Tibial nerve (tissue), 4 donors: ENCODE measurements at regions not wholly inside any gene's neighbourhood (a gene's known extent, or its start where the extent isn't known, plus 50 kb on each side); places are given as distances from the start of the nearest gene placed in this dataset.

ENCODE experiments used
- DNase-seq, 2 donors: peaks; one replicate each; pipeline ENCODE4 v3.0.0-alpha.2; 2019; ENCODE audit warnings: low spot score in 2 of 2
- H3K27ac ChIP-seq, 4 donors: fragments of 200-600 bp; sonication (generic) in 3 of 4; one replicate each; pipeline ENCODE4 v1.5.1; 2017 to 2019; ENCODE audit warnings: mild to moderate bottlenecking in 1 of 4
- H3K27me3 ChIP-seq, 2 donors: fragments of 200-600 bp; sonication (generic) in 1 of 2; one replicate each; pipeline versions ENCODE4 v1.5.1 to v1.6.0; 2017 to 2019
- H3K36me3 ChIP-seq, 3 donors: fragments of 200-600 bp; sonication (generic); one replicate each; pipeline ENCODE4 v1.5.1; 2018 to 2019
- H3K4me1 ChIP-seq, 4 donors: fragments of 200-600 bp; sonication (generic) in 3 of 4; one replicate each; pipeline ENCODE4 v1.5.1; 2017 to 2019
- H3K4me3 ChIP-seq, 4 donors: fragments of 200-600 bp; sonication (generic) in 3 of 4; one replicate each; pipeline ENCODE4 v1.5.1; 2017 to 2019; ENCODE audit warnings: mild to moderate bottlenecking in 1 of 4, moderate library complexity in 1 of 4
- H3K9me3 ChIP-seq, 4 donors: fragments of 200-600 bp; sonication (generic) in 3 of 4; one replicate each; pipeline ENCODE4 v1.5.1; 2017 to 2019
- EP300 ChIP-seq, 2 donors: sonication (generic); formaldehyde crosslinking; IDR thresholded peaks; one replicate each; pipeline ENCODE4 v1.6.1; 2017; ENCODE audit warnings: antibody characterized with exemption in 2 of 2, mild to moderate bottlenecking in 1 of 2
- POLR2A ChIP-seq, 2 donors: fragments of 450-650 bp; IDR thresholded peaks; one replicate each; pipeline ENCODE4 v1.6.1; 2017; ENCODE audit warnings: antibody characterized with exemption in 2 of 2, mild to moderate bottlenecking in 2 of 2, moderate library complexity in 2 of 2
- WGBS, 2 donors: methylation state at CpG; one replicate each; pipeline ENCODE4 v1.1.5; 2018; 5-methylcytosine and 5-hydroxymethylcytosine counted together
- TF ChIP-seq, protein P1 (sequence below), 5 experiments: fragments of 200-600 bp in 3 of 5; fragments of 450-650 bp in 2 of 5; sonication (generic) in 3 of 5; IDR thresholded peaks; one replicate each; pipeline ENCODE4 v1.5.1; 2016 to 2019; ENCODE audit warnings: antibody characterized with exemption in 5 of 5, mild to moderate bottlenecking in 3 of 5, moderate library complexity in 2 of 5

DNA sequence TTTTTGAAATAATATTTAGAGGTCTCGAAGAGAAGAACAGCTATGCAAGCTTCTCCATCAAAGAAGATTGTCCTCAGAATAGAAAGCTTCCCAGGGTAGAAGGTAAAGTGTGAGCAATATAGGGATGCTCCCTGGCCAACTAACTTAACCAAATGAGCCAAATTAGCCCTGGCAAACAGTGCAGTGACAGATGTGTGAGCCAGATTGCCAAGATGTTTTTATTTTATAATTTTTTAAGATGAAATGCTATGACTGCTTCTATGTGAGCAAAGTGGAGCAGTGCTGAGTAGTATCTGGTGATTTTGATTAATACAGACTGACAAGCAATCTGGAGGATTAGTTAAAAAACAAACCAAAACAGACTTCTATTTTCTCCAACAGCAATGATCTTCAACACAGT is 202.1 kb downstream of the NOVA1 start:
- WGBS, 2 donors, result 63 to 72% methylated on average over 1 of the region's 1 CpG
- DNase-seq, result no peak

GRCh38 chr14:26394150-26394810 is 203.6 kb downstream of the NOVA1 start:
- H3K9me3 ChIP-seq, result no peaks in the 10 kb centered on the region
- no peak overlapping the region for H3K4me3 ChIP-seq
- peaks cover 0 to 11% (median 2%) of the 10 kb centered on the region in 4 donors for H3K4me1 ChIP-seq
- no peaks in the 10 kb centered on the region for H3K27me3 ChIP-seq
- TF ChIP-seq, protein P1, sequence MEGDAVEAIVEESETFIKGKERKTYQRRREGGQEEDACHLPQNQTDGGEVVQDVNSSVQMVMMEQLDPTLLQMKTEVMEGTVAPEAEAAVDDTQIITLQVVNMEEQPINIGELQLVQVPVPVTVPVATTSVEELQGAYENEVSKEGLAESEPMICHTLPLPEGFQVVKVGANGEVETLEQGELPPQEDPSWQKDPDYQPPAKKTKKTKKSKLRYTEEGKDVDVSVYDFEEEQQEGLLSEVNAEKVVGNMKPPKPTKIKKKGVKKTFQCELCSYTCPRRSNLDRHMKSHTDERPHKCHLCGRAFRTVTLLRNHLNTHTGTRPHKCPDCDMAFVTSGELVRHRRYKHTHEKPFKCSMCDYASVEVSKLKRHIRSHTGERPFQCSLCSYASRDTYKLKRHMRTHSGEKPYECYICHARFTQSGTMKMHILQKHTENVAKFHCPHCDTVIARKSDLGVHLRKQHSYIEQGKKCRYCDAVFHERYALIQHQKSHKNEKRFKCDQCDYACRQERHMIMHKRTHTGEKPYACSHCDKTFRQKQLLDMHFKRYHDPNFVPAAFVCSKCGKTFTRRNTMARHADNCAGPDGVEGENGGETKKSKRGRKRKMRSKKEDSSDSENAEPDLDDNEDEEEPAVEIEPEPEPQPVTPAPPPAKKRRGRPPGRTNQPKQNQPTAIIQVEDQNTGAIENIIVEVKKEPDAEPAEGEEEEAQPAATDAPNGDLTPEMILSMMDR (IDR thresholded peaks at IDR 0.05), result peak in 4 of 5 experiments; percentile 14 to 38 (median 20)
- TF ChIP-seq POLR2A (IDR thresholded peaks at IDR 0.05) (no peak), EP300 (IDR thresholded peaks at IDR 0.05) (no peak)
- DNase-seq, result no peak
- 41 to 53% methylated on average over 4 of the region's 4 CpGs for WGBS, 2 donors
- no peaks in the 10 kb centered on the region for H3K36me3 ChIP-seq
- H3K27ac ChIP-seq, result no peak overlapping the region

More for the DNA sequence above, 202.1 kb downstream of the NOVA1 start:
- Histone ChIP-seq H3K36me3 (no peaks in the 10 kb centered on the region), H3K4me3 (no peak overlapping the region), H3K27me3 (no peaks in the 10 kb centered on the region), H3K27ac (no peak overlapping the region), H3K4me1 (peaks cover 0 to 11% (median 2%) of the 10 kb centered on the region in 4 donors), H3K9me3 (no peaks in the 10 kb centered on the region)
- TF ChIP-seq, protein P1 (IDR thresholded peaks at IDR 0.05), result no peak
- TF ChIP-seq EP300 (IDR thresholded peaks at IDR 0.05), result no peak
- TF ChIP-seq POLR2A (IDR thresholded peaks at IDR 0.05), result no peak

- DNase-seq, result no peak
- WGBS, 2 donors, result 67 to 77% methylated on average over 7 of the region's 7 CpGs
- Histone ChIP-seq H3K27me3 (no peaks in the 10 kb centered on the region), H3K9me3 (no peaks in the 10 kb centered on the region), H3K4me3 (no peak overlapping the region), H3K4me1 (peaks cover 0 to 11% (median 2%) of the 10 kb centered on the region in 4 donors), H3K27ac (no peak overlapping the region), H3K36me3 (no peaks in the 10 kb centered on the region)
- TF ChIP-seq EP300 (IDR thresholded peaks at IDR 0.05) (no peak), POLR2A (IDR thresholded peaks at IDR 0.05) (no peak)
- TF ChIP-seq, protein P1 (IDR thresholded peaks at IDR 0.05), result no peak
These were observed 205.3 kb downstream of the NOVA1 start for GRCh38 chr14:26392498-26392897.

DNA sequence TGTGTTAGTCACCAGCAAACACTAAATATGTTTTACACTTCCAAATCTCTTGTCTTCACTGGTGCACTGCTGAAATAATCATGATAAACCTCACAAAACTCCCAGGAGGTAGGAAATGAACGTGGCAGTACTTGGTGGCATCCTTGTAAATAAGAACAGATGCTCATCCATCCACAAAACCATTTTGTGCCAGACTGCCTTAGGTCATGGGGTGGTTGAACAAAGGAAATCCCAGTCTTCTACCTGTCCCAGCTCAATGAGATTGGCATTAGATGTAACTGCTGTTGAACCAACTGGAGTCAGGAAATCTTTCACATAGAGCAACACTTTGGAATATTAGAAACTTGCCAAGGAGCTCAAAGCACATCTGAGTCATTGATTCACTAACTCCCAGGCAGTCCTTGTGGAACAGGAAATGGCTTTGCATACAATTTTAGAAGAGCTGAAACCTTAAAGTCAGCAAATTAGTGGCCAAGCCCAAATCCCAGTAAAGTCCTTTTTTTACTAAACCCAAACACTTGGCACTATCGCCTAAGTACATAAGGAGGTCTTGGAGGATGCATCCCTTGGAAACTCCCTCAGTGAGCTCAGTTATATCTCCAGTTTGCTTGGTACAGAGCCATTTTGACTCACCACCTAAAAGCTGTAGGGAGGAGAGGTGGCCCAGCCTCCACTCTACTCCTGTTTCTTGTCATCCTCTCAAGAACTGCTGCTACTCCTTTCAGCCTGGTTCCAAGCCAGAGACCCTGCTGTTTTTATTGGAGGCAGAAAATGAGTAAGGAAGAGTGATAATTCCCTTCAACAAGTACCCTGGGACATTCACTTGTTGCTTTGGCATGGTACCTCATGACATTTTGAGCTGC is 208.0 kb downstream of the NOVA1 start:
- no peaks in the 10 kb centered on the region for H3K9me3 ChIP-seq
- 70% methylated on average over 2 of the region's 2 CpGs for WGBS, 2 donors
- H3K27ac ChIP-seq, result no peak overlapping the region
- no peaks in the 10 kb centered on the region for H3K27me3 ChIP-seq
- TF ChIP-seq POLR2A (IDR thresholded peaks at IDR 0.05) (no peak), EP300 (IDR thresholded peaks at IDR 0.05) (no peak)
- TF ChIP-seq, protein P1 (IDR thresholded peaks at IDR 0.05), result no peak
- H3K4me3 ChIP-seq, result no peak overlapping the region
- DNase-seq, result no peak
- no peaks in the 10 kb centered on the region for H3K36me3 ChIP-seq
- H3K4me1 ChIP-seq, result peaks cover 0 to 11% (median 2%) of the 10 kb centered on the region in 4 donors

DNA sequence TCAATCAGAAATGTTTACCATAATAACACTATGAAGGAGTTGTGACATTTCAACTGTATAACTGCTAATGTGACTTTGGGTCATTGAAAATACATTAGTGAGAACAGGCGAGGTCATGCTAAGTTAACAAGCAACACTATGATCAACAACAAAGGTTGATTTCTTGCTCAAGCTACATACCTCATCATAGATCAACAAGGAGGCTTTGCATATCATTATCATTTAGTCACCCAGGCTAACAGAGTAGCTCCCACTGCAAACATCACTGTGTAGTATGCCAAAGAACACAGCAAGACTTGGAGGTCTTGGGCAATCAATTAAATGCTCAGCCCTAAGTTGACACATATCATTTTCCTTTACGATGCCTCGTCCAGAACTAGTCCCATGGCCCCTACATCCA is 212.5 kb downstream of the NOVA1 start:
- no peak for TF ChIP-seq EP300 (IDR thresholded peaks at IDR 0.05)
- TF ChIP-seq, protein P1 (IDR thresholded peaks at IDR 0.05), result no peak
- TF ChIP-seq POLR2A (IDR thresholded peaks at IDR 0.05), result no peak
- 69 to 71% methylated on average over 3 of the region's 3 CpGs for WGBS, 2 donors
- no peak for DNase-seq
- H3K4me3 ChIP-seq, result no peak overlapping the region
- H3K27ac ChIP-seq, result no peak overlapping the region
- no peaks in the 10 kb centered on the region for H3K9me3 ChIP-seq
- no peaks in the 10 kb centered on the region for H3K27me3 ChIP-seq
- H3K36me3 ChIP-seq, result no peaks in the 10 kb centered on the region
- H3K4me1 ChIP-seq, result no peaks in the 10 kb centered on the region
